ENCODE measurements at regions not wholly inside any gene's neighbourhood (a gene's known extent, or its start where the extent isn't known, plus 50 kb on each side); places are given as distances from the start of the nearest gene placed in this dataset.

GRCh38 chr21:25507522-25507921 is 99.8 kb downstream of the MRPL39 start:
- Histone ChIP-seq H3K9ac (ENCODE audit: low read length) (no peak overlapping the region), H4K8ac (ENCODE audit: low read depth, low read length) (no peak overlapping the region), H3K23ac (ENCODE audit: low read length) (no peak overlapping the region), H4K12ac (ENCODE audit: low read depth, low read length) (no peak overlapping the region), H3K9me3 (ENCODE audit: insufficient read depth, low read depth, low read length) (no peaks in the 10 kb centered on the region), H3K79me2 (ENCODE audit: control insufficient read depth, insufficient read depth, low read length, poor library complexity) (no peaks in the 10 kb centered on the region), H3K27ac (ENCODE audit: low read depth, low read length) (no peak overlapping the region), H3K27me3 (ENCODE audit: insufficient read depth, low read length) (no peaks in the 10 kb centered on the region), H2AK5ac (ENCODE audit: low read length) (no peak overlapping the region), H3K79me1 (ENCODE audit: low read length) (no peaks in the 10 kb centered on the region), H2BK5ac (ENCODE audit: low read depth, low read length, poor library complexity) (no peak overlapping the region), H2BK12ac (ENCODE audit: low read length) (no peak overlapping the region), H3K18ac (ENCODE audit: low read length) (no peak overlapping the region), H3K4me2 (ENCODE audit: low read length) (no peak overlapping the region), H2BK120ac (ENCODE audit: insufficient read depth, low read length, poor library complexity) (no peak overlapping the region), H3K36me3 (ENCODE audit: control insufficient read depth in 1 of 2, insufficient read depth in 2 of 2, low read length in 2 of 2) (no peaks in the 10 kb centered on the region), H3K4me1 (ENCODE audit: control insufficient read depth in 1 of 2, insufficient read depth in 2 of 2, low read length in 2 of 2) (no peaks in the 10 kb centered on the region), H2AFZ (ENCODE audit: insufficient read depth, low read length, poor library complexity) (no peak overlapping the region), H4K91ac (ENCODE audit: low read depth, low read length) (no peak overlapping the region), H3K14ac (ENCODE audit: low read length) (no peak overlapping the region), H3K4me3 (ENCODE audit: low read depth, low read length) (no peak overlapping the region), H3K4ac (ENCODE audit: low read depth, low read length) (no peak overlapping the region)
- DNase-seq: no peak

- WGBS (ENCODE audit: extremely low coverage, insufficient coverage, insufficient read length): no CpG with 5 or more reads among the region's 6 CpGs
- Histone ChIP-seq H2BK12ac (ENCODE audit: low read length) (no peak overlapping the region), H3K4ac (ENCODE audit: low read depth, low read length) (no peak overlapping the region), H3K79me1 (ENCODE audit: low read length) (no peaks in the 10 kb centered on the region), H3K36me3 (ENCODE audit: control insufficient read depth in 1 of 2, insufficient read depth in 2 of 2, low read length in 2 of 2) (no peaks in the 10 kb centered on the region), H3K14ac (ENCODE audit: low read length) (no peak overlapping the region), H3K9me3 (ENCODE audit: insufficient read depth, low read depth, low read length) (no peaks in the 10 kb centered on the region), H2BK5ac (ENCODE audit: low read depth, low read length, poor library complexity) (no peak overlapping the region), H3K4me3 (ENCODE audit: low read depth, low read length) (no peak overlapping the region), H3K4me2 (ENCODE audit: low read length) (no peak overlapping the region), H3K4me1 (ENCODE audit: control insufficient read depth in 1 of 2, insufficient read depth in 2 of 2, low read length in 2 of 2) (no peaks in the 10 kb centered on the region), H3K27me3 (ENCODE audit: insufficient read depth, low read length) (no peaks in the 10 kb centered on the region), H3K18ac (ENCODE audit: low read length) (no peak overlapping the region), H4K12ac (ENCODE audit: low read depth, low read length) (no peak overlapping the region), H3K23ac (ENCODE audit: low read length) (no peak overlapping the region), H4K8ac (ENCODE audit: low read depth, low read length) (no peak overlapping the region), H3K9ac (ENCODE audit: low read length) (no peak overlapping the region), H4K91ac (ENCODE audit: low read depth, low read length) (no peak overlapping the region), H2AK5ac (ENCODE audit: low read length) (no peak overlapping the region), H3K79me2 (ENCODE audit: control insufficient read depth, insufficient read depth, low read length, poor library complexity) (no peaks in the 10 kb centered on the region), H2AFZ (ENCODE audit: insufficient read depth, low read length, poor library complexity) (no peak overlapping the region), H3K27ac (ENCODE audit: low read depth, low read length) (no peak overlapping the region), H2BK120ac (ENCODE audit: insufficient read depth, low read length, poor library complexity) (no peak overlapping the region)
- DNase-seq: no peak
Measured at GRCh38 chr21:25506887-25507286, 100.4 kb downstream of the MRPL39 start.

- Histone ChIP-seq H4K91ac (ENCODE audit: low read depth, low read length) (no peak overlapping the region), H3K79me1 (ENCODE audit: low read length) (no peaks in the 10 kb centered on the region), H3K79me2 (ENCODE audit: control insufficient read depth, insufficient read depth, low read length, poor library complexity) (no peaks in the 10 kb centered on the region), H3K23ac (ENCODE audit: low read length) (no peak overlapping the region), H3K4me3 (ENCODE audit: low read depth, low read length) (no peak overlapping the region), H3K27ac (ENCODE audit: low read depth, low read length) (no peak overlapping the region), H3K14ac (ENCODE audit: low read length) (no peak overlapping the region), H3K4ac (ENCODE audit: low read depth, low read length) (no peak overlapping the region), H2AFZ (ENCODE audit: insufficient read depth, low read length, poor library complexity) (no peak overlapping the region), H4K12ac (ENCODE audit: low read depth, low read length) (no peak overlapping the region), H3K9ac (ENCODE audit: low read length) (no peak overlapping the region), H3K4me2 (ENCODE audit: low read length) (no peak overlapping the region), H2BK12ac (ENCODE audit: low read length) (no peak overlapping the region), H2AK5ac (ENCODE audit: low read length) (no peak overlapping the region), H3K27me3 (ENCODE audit: insufficient read depth, low read length) (no peaks in the 10 kb centered on the region), H3K4me1 (ENCODE audit: control insufficient read depth in 1 of 2, insufficient read depth in 2 of 2, low read length in 2 of 2) (no peaks in the 10 kb centered on the region), H4K8ac (ENCODE audit: low read depth, low read length) (no peak overlapping the region), H3K18ac (ENCODE audit: low read length) (no peak overlapping the region), H2BK120ac (ENCODE audit: insufficient read depth, low read length, poor library complexity) (no peak overlapping the region), H2BK5ac (ENCODE audit: low read depth, low read length, poor library complexity) (no peak overlapping the region), H3K36me3 (ENCODE audit: control insufficient read depth in 1 of 2, insufficient read depth in 2 of 2, low read length in 2 of 2) (no peaks in the 10 kb centered on the region), H3K9me3 (ENCODE audit: insufficient read depth, low read depth, low read length) (no peaks in the 10 kb centered on the region)
- WGBS (ENCODE audit: extremely low coverage, insufficient coverage, insufficient read length): no CpG with 5 or more reads among the region's 2 CpGs
- no peak for DNase-seq
Measured at GRCh38 chr21:25506261-25506660, 101.0 kb downstream of the MRPL39 start.

GRCh38 chr21:25503981-25504380 is 103.3 kb downstream of the MRPL39 start:
- Histone ChIP-seq H3K4ac (ENCODE audit: low read depth, low read length) (no peak overlapping the region), H3K18ac (ENCODE audit: low read length) (no peak overlapping the region), H4K8ac (ENCODE audit: low read depth, low read length) (no peak overlapping the region), H3K4me3 (ENCODE audit: low read depth, low read length) (no peak overlapping the region), H3K9ac (ENCODE audit: low read length) (no peak overlapping the region), H4K12ac (ENCODE audit: low read depth, low read length) (no peak overlapping the region), H2AFZ (ENCODE audit: insufficient read depth, low read length, poor library complexity) (no peak overlapping the region), H3K79me2 (ENCODE audit: control insufficient read depth, insufficient read depth, low read length, poor library complexity) (no peaks in the 10 kb centered on the region), H3K14ac (ENCODE audit: low read length) (no peak overlapping the region), H3K23ac (ENCODE audit: low read length) (no peak overlapping the region), H3K9me3 (ENCODE audit: insufficient read depth, low read depth, low read length) (no peaks in the 10 kb centered on the region), H2AK5ac (ENCODE audit: low read length) (no peak overlapping the region), H2BK5ac (ENCODE audit: low read depth, low read length, poor library complexity) (no peak overlapping the region), H3K4me1 (ENCODE audit: control insufficient read depth in 1 of 2, insufficient read depth in 2 of 2, low read length in 2 of 2) (no peaks in the 10 kb centered on the region), H3K79me1 (ENCODE audit: low read length) (no peaks in the 10 kb centered on the region), H3K27ac (ENCODE audit: low read depth, low read length) (no peak overlapping the region), H2BK120ac (ENCODE audit: insufficient read depth, low read length, poor library complexity) (no peak overlapping the region), H3K4me2 (ENCODE audit: low read length) (no peak overlapping the region), H3K36me3 (ENCODE audit: control insufficient read depth in 1 of 2, insufficient read depth in 2 of 2, low read length in 2 of 2) (no peaks in the 10 kb centered on the region), H4K91ac (ENCODE audit: low read depth, low read length) (no peak overlapping the region), H3K27me3 (ENCODE audit: insufficient read depth, low read length) (no peaks in the 10 kb centered on the region), H2BK12ac (ENCODE audit: low read length) (no peak overlapping the region)
- WGBS (ENCODE audit: extremely low coverage, insufficient coverage, insufficient read length): no CpG with 5 or more reads among the region's 1 CpG
- DNase-seq: no peak
